ENCODE measurements at regions not wholly inside any gene's neighbourhood (a gene's known extent, or its start where the extent isn't known, plus 50 kb on each side); places are given as distances from the start of the nearest gene placed in this dataset.

GRCh38 chr4:188554413-188554812, 415.2 kb downstream of the TRIML1 start:
- no peak for DNase-seq (ENCODE audit: low spot score)

GRCh38 chr4:188573104-188573503, 433.9 kb downstream of the TRIML1 start:
- DNase-seq (ENCODE audit: low spot score), result no peak

- no peak for DNase-seq (ENCODE audit: low spot score)
These were observed 439.4 kb downstream of the TRIML1 start for GRCh38 chr4:188578657-188579056.

- DNase-seq (ENCODE audit: low spot score), result no peak
These were observed 456.8 kb downstream of the TRIML1 start for GRCh38 chr4:188596021-188596420.

- DNase-seq (ENCODE audit: low spot score), result no peak
These were observed 464.4 kb downstream of the TRIML1 start for GRCh38 chr4:188603646-188604045.

- no peak for DNase-seq (ENCODE audit: low spot score)
These were observed 467.4 kb downstream of the TRIML1 start for GRCh38 chr4:188606635-188607034.

- DNase-seq (ENCODE audit: low spot score), result no peak
These were observed 471.9 kb downstream of the TRIML1 start for GRCh38 chr4:188611143-188611542.

- no peak for DNase-seq (ENCODE audit: low spot score)
These were observed 473.4 kb downstream of the TRIML1 start for GRCh38 chr4:188612659-188613058.

GRCh38 chr4:188613976-188614375, 474.7 kb downstream of the TRIML1 start:
- DNase-seq (ENCODE audit: low spot score), result no peak

GRCh38 chr4:188619456-188620149, 480.4 kb downstream of the TRIML1 start:
- DNase-seq (ENCODE audit: low spot score), result no peak

GRCh38 chr4:188620608-188621007, 481.4 kb downstream of the TRIML1 start:
- DNase-seq (ENCODE audit: low spot score), result no peak

- no peak for DNase-seq (ENCODE audit: low spot score)
These were observed 484.1 kb downstream of the TRIML1 start for GRCh38 chr4:188623314-188623854.

GRCh38 chr4:188624370-188624769, 485.1 kb downstream of the TRIML1 start:
- DNase-seq (ENCODE audit: low spot score), result no peak

GRCh38 chr4:188627892-188628291, 488.7 kb downstream of the TRIML1 start:
- DNase-seq (ENCODE audit: low spot score), result no peak

- DNase-seq (ENCODE audit: low spot score), result no peak
These were observed 500.3 kb downstream of the TRIML1 start for GRCh38 chr4:188639479-188640100.

GRCh38 chr4:188647820-188648370, 508.7 kb downstream of the TRIML1 start:
- DNase-seq (ENCODE audit: low spot score), result no peak

- no peak for DNase-seq (ENCODE audit: low spot score)
These were observed 510.4 kb downstream of the TRIML1 start for GRCh38 chr4:188649635-188650034.

- DNase-seq (ENCODE audit: low spot score), result no peak
These were observed 511.3 kb downstream of the TRIML1 start for GRCh38 chr4:188650516-188650915.

GRCh38 chr4:188657365-188657764, 518.1 kb downstream of the TRIML1 start:
- no peak for DNase-seq (ENCODE audit: low spot score)

GRCh38 chr4:188658958-188659522, 519.8 kb downstream of the TRIML1 start:
- DNase-seq (ENCODE audit: low spot score), result no peak

- peak; percentile 86 for DNase-seq (ENCODE audit: low spot score)
These were observed 521.6 kb downstream of the TRIML1 start for GRCh38 chr4:188660796-188661195.

- no peak for DNase-seq (ENCODE audit: low spot score)
These were observed 522.3 kb downstream of the TRIML1 start for GRCh38 chr4:188661502-188661901.

GRCh38 chr4:188663369-188663768, 524.1 kb downstream of the TRIML1 start:
- no peak for DNase-seq (ENCODE audit: low spot score)

Data from Ammon's horn (tissue), 1 donor.